ENCODE measurements at regions not wholly inside any gene's neighbourhood (a gene's known extent, or its start where the extent isn't known, plus 50 kb on each side); places are given as distances from the start of the nearest gene placed in this dataset.
"Not testable (repeated sequence)": the region's sequence is repeated elsewhere in the genome, so short reads cannot be mapped to it uniquely, and the experiment has no call there.

DNA sequence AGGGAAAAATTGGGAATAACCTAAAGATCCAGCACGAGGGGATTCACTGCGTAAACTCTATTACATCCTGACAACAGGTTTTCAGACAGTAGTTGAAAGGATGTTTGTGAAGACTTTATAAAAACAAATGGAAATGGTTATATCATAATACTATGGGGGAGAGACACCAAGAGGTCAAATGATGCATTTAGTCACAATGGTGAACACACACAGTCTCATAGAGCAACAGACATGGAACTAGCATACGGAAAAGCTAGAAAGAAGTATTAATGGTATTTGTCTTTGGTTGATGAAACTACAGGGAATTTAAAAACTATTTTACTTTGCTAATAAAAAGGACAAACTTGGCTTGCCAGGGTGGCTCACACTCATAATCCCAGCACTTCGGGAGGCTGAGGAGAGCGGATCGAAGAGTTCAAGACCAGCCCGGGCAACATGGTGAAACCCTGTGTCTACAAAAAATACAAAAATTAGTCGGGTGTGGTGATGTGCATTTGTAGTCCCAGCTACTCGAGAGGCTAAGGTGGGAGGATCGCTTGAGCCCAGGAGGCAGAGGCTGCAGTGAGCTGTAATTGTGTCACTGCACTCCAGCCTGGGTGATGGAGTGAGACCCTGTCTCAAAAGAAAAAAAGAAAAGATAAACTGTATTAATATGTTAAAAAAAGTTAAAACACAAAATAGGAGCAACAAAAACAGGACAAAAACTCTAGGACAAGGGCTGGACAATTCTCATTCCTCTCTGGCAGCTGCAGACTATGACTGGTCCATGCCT, 94.8 kb downstream of the MYCN start:
- in situ Hi-C loops (cut with MboI; ENCODE audit: low sequenced_read_pairs) = no loop called here

DNA sequence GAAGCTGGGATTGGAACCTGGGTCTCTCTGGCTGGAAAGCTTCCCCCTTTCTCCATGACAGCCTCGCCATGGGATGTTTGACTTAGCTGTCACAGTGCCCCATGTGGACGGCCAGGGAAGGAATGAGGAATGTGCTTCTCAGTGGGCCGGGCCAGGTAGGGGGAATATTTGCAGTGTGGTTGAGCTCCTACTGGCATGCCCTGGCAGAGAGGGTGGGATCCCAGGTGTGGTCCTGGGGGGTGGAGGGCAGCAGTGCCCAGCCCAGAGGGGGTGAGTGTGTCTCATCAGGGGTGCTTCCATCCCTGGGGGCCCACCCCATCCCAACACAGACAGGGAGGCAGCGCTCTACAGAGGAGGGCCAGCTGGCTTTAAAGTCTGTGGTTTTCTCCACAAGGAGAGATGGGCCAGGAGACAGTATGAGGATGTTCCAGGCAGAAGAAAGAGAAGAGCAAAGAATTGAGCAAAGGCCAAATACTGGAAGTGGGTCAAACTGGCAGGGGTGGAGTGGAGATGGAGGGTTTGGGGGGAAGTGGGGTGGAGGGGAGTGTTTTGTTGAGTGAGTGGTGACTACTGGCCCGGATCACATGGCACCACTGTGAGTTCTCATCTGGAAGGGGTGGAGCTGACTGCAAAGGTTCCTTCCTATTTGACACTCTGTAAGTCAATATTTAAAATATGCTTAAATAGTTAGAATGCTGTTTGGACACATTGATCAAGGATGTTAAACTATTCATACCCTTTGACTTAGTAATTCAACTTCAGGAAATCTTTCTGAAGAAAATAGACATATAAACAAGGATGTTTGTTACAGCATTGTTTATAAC, 94.0 kb downstream of the MYCN start:
- in situ Hi-C loops (cut with MboI; ENCODE audit: low sequenced_read_pairs) = no loop called here

DNA sequence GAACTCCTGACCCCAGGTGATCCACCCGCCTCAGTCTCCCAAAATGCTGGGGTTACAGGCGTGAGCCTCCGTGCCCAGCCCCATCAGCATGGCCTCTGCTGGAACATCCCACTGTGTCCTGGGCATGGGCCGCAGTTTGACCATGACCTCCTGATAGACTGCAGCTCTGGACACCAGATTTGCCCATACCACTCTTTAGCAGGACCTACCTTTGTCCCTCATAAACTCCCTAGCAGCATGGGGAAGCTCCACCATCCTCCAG, 92.6 kb downstream of the MYCN start:
- in situ Hi-C loops (cut with MboI; ENCODE audit: low sequenced_read_pairs) = no loop called here

DNA sequence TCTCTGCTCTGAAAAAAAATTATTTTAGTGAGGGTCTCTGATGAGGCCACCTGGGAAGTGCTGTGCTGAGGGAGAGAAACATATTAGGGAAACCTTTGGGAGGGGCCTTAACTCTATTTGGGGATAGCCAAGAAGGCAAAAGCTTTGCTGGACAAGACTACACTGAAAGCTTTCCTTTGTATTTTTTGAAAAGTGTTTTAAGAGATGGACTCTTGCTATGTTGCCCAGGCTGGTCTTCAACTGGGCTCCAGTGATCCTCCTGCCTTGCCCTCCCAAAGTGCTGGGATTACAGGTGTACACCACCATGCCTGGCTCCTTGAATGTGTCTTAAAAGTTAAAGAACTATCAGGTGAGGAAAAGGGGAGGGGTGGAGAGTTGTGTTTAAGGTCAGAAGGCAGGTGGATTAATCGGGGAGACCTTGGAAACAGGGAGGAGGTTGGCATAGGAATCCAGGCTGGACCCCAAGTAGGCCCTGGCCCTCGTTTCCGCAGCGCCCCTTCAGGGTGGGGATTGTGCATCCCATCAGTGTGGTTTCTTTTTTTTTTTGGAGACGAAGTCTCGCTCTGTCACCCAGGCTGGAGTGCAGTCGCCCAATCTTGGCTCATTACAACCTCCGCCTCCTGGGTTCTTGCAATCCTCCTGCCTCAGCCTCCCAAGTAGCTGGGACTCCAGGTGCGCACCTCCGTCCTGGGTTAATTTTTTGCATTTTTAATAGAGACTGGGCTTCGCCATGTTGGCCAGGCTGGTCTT, 92.1 kb downstream of the MYCN start:
- in situ Hi-C loops (cut with MboI; ENCODE audit: low sequenced_read_pairs) = no loop called here

DNA sequence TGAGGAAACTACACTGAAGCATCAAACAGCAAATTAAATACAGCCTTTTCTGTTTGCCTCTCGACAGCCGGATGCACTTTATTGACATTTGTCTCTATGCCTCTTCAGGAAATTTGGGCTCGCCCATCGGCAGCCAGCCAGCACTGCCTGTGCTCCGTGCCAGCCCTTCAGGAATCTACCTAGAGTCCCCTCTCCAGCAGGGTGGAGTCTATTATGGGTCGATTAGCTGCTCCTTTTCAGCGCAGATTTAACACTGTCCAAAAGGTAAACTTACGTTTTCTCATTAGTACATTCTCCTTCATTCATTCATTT, 91.5 kb downstream of the MYCN start:
- in situ Hi-C loops (cut with MboI; ENCODE audit: low sequenced_read_pairs) = no loop called here

DNA sequence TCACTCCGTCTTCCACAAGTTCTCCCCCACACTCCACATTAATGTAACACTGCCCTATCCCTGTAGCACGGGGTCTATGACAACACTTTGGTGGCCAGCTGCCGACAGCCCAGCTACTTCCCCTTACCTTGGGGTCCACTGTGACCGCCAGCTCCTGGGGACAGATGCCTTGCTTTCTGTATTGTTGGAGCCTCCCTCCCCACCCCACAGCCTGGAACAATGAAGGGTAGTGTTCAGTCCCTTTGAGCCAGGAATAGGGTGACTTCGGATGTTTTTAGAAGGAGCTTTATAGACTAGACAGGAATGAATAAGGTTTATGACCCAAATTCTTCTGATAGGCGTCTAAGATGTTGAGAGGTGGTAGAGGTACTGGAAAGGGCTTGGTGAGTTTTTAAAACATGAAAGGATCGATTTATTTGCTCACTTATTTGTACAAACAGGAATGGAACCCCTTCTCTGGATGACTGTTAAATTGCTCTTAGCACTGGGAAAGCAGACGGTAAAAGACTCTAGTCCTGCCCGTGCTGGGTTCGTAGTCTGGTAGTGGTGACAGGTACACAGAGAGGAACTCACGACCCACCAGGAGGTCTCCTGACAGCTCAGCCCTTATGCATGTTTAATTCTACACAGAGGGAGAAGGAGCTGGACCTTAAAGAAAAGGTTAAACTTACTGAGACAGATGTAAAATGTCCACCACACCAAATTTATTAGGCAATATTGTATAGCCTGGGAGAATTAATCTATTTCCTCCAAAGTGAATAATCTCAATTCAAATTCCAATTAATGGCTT, 90.9 kb downstream of the MYCN start:
- in situ Hi-C loops (cut with MboI; ENCODE audit: low sequenced_read_pairs) = no loop called here

DNA sequence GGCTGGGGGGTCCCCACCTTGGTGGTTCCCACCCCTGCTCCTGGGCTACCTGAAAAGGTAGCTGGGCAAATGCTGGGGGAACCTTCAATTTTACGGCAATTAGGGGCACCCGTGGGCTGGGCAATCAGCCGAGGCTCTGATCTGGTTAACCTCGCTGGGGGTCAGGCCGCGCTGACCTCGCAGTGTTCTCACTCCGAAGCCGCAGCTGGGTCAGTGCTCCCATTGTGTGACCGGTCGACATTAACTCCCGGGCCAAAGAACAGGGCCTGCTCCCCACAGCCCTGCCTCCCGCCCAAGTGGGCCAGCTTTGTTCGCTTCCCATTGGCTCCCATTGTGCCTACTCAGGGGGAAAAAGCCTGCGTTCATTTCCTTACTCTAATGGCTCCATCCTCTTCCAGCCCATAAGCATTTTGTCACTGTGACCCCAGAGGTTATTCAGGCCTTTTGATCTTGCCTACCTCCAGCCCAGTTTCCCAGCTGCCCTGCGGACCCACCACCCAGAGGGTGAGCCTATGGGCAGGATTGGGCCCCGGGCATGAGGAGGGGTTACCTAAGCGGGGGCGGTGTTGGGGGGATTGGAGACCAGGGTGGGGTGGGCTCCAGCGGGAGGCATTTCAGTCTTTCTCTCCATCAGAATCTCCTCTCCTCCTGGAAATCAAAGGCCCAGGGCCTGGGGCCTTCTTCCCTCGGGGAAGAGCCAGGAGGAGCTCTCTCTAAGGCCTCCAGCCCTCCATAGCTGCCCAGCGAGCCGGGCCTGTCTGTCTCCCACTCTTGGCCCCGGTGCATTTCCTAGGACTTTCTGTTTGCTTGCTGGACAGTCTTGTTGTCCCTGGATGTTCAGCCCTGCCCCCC, 90.1 kb downstream of the MYCN start:
- in situ Hi-C loops (cut with MboI; ENCODE audit: low sequenced_read_pairs) = no loop called here

DNA sequence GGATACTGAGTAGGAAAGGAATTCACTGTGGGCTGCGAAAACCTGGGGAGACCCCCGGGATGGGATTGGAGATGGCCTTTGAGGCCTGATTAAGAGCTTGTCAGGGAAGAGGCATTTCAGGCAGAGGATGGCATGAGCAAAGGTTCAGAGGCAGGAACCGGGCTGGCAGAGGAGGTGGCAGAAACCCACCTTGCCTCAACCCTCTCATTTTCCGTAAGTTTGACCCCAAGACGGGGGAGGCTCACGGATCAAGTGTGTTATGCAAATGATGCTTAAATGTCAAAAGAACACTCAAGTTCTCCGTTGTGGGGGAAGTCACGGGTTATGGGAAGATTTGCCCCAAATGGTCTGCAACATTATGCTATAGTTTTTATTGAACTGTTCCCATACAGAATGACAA, 88.3 kb downstream of the MYCN start:
- in situ Hi-C loops (cut with MboI; ENCODE audit: low sequenced_read_pairs) = no loop called here

DNA sequence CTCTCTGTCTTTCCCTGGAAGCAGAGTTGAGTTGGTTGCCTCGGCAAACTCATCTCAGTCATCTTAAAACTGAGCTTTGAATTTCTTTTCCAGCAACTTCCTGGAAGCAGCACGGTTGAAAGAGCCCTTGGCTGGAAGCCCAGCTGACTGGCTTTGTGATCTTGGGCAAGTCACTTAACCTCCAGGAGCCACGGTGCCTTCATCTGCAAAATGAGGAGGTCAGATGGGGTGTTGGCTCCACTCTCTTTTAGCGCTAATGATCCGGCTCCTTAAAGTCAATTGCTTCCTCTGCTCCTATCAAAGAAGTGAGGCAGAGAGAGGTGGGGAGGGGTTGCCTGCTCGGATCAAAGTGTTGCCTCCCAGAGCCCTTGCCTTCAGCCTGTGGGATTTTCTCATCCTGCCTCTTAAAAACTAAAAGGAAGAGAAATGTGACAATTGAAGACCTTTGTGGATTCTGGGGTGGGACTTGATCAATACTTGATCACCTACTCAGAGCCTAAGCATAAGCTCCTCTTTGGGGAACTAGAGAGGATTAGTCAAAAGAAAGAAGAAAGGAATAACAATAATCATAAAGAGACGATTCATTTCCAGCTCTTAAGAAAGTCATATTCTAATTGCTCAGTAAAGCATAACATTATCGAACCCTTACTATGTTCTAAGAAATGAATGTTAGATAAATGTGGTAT, 86.6 kb downstream of the MYCN start:
- in situ Hi-C loops (cut with MboI; ENCODE audit: low sequenced_read_pairs) = no loop called here

DNA sequence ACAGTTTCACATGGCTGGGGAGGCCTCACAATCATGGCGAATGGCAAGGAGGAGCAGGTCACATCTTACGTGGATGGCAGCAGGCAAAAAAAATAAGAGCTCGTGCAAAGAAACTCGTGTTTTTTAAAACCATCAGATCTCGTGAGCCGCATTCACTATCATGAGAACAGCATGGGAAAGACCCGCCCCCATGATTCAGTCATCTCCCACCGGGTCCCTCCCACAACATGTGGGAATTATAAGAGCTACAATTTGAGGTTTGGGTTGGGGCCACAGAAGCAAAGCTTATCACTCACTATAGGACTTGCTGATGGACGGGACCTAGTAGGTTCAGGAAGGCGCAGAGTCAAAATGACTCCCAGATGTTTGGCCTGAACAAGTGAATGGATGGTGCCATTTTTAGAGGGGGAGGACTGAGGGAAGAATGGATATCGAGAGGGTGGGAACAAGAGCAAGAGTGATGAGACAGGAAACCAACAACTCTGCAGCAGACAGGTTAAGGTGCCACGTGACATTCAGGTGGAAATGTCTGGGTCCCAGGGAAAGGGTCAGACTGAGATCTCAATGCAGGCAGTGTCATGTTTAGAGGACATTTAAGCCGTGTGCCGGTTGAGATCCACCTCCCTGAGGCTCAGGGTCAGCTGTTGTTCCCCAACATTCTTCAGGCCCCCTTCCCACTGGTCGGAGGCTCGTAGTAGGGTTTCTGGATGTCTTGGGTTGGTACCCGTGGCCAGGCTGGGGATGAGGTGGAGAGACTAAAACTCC, 85.7 kb downstream of the MYCN start:
- in situ Hi-C loops (cut with MboI; ENCODE audit: low sequenced_read_pairs) = no loop called here

DNA sequence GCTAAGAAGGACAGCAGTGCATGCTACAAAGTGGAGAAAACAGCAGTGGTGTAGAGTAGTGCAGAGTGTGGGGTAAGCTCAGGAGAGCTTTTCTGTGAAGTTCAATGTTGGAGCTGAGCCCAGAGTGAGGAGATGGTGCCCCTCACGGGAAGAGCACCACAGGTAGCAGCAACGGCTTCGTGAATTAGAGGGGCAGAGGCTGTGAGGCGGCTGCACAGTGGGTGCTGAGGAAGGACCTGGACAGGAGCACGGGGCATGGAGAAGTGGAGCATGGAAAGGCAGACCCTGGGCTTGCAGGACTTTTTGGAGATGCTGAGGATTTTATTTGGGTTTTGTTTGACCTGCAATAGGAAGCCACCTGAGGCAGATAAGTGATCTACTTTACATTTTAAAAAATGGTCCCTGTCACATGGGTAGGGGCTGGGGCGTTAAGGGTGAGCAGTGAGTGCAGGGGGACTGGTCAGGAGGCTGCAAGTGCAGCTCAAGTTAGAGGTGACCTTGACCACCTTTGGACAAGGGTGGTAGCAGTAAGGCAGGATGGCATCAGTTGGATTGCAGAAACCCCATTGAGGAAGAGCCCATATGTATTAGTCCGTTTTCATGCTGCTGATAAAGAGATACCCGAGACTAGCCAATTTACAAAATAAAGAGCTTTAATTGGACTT, 85.0 kb downstream of the MYCN start:
- in situ Hi-C loops (cut with MboI; ENCODE audit: low sequenced_read_pairs) = no loop called here

DNA sequence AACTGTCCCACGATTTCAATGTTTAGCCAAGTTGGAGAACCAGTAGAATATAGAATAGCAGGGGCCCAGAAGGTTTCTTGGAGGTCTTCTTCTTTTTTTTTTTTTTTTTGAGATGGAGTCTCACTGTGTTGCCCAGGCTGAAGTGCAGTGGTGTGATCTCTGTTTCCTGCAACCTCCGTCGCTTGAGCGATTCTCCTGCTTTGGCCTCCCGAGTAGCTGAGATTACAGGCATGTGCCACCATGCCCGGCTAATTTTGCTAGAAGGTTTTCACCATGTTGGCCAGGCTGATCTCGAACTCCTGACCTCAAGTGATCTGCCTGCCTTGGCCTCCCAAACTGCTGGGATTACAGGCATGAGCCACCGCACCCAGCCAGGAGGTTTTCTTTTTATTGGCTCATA, 84.3 kb downstream of the MYCN start:
- in situ Hi-C loops (cut with MboI; ENCODE audit: low sequenced_read_pairs) = not testable (repeated sequence)

DNA sequence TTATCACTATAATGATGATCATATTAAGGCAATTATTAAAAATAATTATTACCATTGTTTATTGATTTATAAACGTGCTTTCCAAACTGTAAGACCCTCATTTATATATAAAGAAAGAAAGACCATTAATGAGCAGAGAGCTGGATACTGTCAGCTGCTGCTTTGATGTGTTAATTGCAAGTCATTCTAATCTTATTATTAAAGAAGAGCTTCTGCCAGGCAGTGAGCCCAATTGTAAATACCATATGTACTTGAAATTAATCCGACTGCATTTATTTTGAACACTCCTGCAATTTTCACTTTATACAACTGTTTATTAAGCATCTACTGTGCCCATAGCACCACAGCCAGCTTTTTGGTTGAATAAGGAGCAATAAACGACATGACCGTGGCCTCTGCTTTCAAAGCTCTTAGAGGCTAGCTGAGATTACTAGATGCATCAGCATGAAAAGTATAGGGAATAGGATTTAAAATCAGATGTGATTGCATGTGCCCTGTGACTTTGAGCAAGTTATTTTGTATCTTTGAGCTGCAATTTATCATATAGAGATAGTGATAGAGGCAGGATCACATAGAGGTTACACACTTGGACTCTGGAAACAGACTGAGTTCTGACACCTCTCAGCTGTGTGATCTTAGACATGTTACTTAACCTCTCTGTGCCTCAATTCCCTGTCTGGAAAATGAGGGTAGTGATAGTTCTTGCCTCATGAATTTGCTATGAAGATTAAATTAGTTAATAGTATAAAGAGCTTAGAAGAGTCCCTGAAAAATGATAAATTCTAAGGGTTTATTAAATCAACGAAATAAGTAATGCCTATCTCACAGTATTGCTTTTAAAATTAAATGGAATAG, 83.4 kb downstream of the MYCN start:
- in situ Hi-C loops (cut with MboI; ENCODE audit: low sequenced_read_pairs) = no loop called here

DNA sequence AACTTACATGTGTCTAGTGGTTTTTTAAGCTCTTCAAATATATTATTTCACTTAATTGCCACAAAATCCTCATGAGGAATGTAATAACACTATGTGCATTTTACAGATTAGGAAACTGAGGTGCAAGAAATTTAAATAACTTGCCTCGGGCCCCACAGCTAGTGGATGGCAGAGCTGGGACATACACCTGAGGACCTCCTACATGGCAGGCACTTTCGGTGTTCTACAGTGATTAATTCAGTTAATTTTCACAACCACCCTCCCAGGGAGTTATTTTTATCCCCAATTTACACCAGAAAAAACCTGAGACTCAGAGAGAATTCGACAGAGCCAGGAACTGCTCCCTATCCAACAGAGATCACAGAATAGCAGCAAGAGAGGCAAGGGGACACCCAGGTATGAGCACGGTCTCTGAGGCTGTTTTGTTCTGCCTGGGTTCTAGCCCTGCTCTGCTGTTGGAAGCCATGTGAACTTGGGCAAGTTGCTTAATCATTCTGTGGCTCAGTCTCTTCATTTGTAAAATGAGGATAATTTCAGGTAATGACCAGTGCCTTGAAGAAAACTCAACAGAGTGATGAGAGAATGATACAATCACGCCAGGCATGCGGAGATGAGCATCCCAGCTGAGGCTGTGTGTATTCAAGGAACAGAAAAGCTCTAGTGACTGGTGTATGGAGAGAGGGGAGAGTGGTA, 82.3 kb downstream of the MYCN start:
- in situ Hi-C loops (cut with MboI; ENCODE audit: low sequenced_read_pairs) = no loop called here

DNA sequence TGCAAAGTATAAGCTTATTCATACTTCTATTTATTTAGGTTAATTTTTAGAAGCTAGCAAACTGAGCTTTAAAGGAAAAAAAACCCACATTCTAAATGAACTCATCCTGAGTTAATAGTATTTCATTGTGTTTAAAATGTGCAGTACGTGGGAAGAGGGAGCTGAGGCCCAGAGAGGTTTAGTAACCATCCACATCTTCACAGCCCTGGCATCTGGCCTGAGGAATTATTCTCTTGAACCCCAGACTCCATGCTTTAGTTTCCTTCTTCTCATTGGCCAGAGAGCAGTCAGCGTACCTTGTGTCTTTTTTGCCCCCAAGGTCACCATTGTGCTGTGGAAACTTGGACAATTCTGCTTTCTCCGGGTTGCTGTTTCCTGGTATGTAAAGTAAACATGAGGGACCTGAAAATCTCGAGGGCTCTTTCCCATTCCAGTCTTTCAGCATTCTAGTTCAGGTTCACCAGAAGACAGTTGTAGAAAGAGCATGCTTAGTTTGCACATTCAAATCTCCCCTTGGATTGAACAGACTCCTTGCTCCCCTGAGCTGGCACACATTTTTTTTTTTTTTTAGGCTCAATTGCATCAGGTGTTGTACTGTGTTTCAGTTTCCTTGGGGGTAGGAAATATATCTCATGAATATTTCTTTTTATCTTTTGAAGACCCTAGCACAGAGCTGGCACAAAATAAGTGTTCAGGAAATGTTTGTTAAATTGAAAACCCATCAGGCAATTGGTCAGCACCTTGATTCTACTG, 81.4 kb downstream of the MYCN start:
- in situ Hi-C loops (cut with MboI; ENCODE audit: low sequenced_read_pairs) = no loop called here

DNA sequence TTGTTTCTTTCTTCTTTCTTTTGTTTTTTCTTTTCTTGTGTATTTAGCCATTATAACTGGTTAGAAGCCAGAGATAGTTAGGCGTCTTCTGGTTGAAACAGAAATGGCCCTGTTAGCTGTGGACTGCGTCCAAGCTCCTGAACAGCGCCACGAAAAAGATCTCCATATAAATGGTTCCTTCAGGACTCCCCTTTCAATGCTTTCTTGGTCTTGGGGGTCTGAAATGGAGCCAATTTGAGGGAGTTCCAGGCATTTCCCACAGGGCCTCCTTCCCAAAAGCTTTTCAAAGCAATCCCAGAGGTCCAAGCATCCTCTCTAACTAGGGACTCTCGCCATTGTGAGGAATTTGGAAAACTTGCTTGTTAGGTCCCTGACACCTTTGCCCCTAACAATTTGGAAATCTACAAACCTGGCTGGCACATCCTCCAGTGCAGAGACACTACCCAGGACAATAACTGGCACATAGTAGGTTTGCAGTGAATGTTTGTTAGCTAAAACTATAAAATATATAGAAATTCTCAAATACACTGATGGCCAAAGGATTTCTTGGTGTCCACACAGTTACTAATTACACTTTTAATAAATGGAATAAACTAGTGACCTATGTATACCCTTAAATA, 80.1 kb downstream of the MYCN start:
- in situ Hi-C loops (cut with MboI; ENCODE audit: low sequenced_read_pairs) = no loop called here
